PC-3 (cell line): ENCODE measurements at regions not wholly inside any gene's neighbourhood (a gene's known extent, or its start where the extent isn't known, plus 50 kb on each side); places are given as distances from the start of the nearest gene placed in this dataset.

Experiments used
- ATAC-seq: fragments of 200-7000 bp; cut with Tn5 transposase; 2 replicates; pipeline ENCODE4 v1.9.1; 2020; ENCODE audit warnings: mild to moderate bottlenecking, moderate library complexity
- BruUV-seq: library from RNA; stranded (reverse); fragments of 400-500 nt; replicated peaks from 2 replicates; lab custom pipeline; 2021; lab: Mats Ljungman, UMichigan
- CTCF ChIA-PET: fragments of 300-600 bp; sonication (Branson Sonifier 250); formaldehyde crosslinking; loops from one replicate; lab custom pipeline; 2022; ENCODE audit warnings: antibody characterized with exemption; lab: Charles Lee
- POLR2A ChIA-PET: fragments of 300-600 bp; sonication (Branson Sonifier 250); formaldehyde crosslinking; loops from one replicate; lab custom pipeline; 2022; ENCODE audit warnings: antibody characterized with exemption; ENCODE audit not compliant: unreplicated experiment; lab: Charles Lee
- DNase-seq: peaks from one replicate; pipeline ENCODE4 v3.0.0-alpha.2; 2015
- H2AFZ ChIP-seq: fragments of 300-600 bp; sonication (generic); 2 replicates; pipeline ENCODE4 v1.6.0; 2016; ENCODE audit warnings: antibody characterized with exemption, low read length
- H3F3A ChIP-seq: fragments of 300-600 bp; sonication (generic); one replicate; pipeline ENCODE4 v1.6.0; 2017; ENCODE audit warnings: antibody characterized with exemption, low read length, control low read depth, mild to moderate bottlenecking; ENCODE audit not compliant: unreplicated experiment
- H3K27ac ChIP-seq: fragments of 300-600 bp; sonication (generic); 2 replicates; pipeline ENCODE4 v1.5.1; 2016; ENCODE audit warnings: mild to moderate bottlenecking, low read length
- H3K27me3 ChIP-seq: fragments of 300-600 bp; sonication (generic); 2 replicates; pipeline ENCODE4 v1.6.1; 2016; ENCODE audit warnings: low read length, mixed read lengths
- H3K36me3 ChIP-seq: fragments of 300-600 bp; sonication (generic); 2 replicates; pipeline ENCODE4 v1.6.1; 2016; ENCODE audit warnings: low read depth, mixed run types, low read length, mixed read lengths
- H3K4me1 ChIP-seq: fragments of 300-600 bp; sonication (generic); 2 replicates; pipeline ENCODE4 v1.5.1; 2016; ENCODE audit warnings: low read length; ENCODE audit not compliant: insufficient read depth
- H3K4me2 ChIP-seq: fragments of 300-600 bp; sonication (generic); 2 replicates; pipeline ENCODE4 v1.6.0; 2016; ENCODE audit warnings: low read length
- H3K4me3 ChIP-seq: fragments of 300-600 bp; sonication (generic); 2 replicates; pipeline ENCODE4 v1.5.1; 2016; ENCODE audit warnings: mild to moderate bottlenecking, low read length, mixed read lengths
- H3K79me2 ChIP-seq: fragments of 300-600 bp; sonication (generic); 2 replicates; pipeline ENCODE4 v1.6.1; 2017; ENCODE audit warnings: low read length, mixed read lengths
- H3K9ac ChIP-seq: fragments of 300-600 bp; sonication (generic); 2 replicates; pipeline ENCODE4 v1.6.0; 2016; ENCODE audit warnings: mild to moderate bottlenecking, low read length
- H3K9me2 ChIP-seq: fragments of 300-600 bp; sonication (generic); replicated peaks from 2 replicates; pipeline ENCODE4 v1.6.1; 2016; ENCODE audit warnings: mixed run types, low read length, mixed read lengths
- H3K9me3 ChIP-seq: fragments of 300-600 bp; sonication (generic); 2 replicates; pipeline ENCODE4 v1.6.1; 2016; ENCODE audit warnings: low read length, mixed read lengths
- H4K20me1 ChIP-seq: fragments of 300-600 bp; sonication (generic); 2 replicates; pipeline ENCODE4 v1.6.1; 2016; ENCODE audit warnings: low read length, mixed read lengths
- CTCF ChIP-seq: fragments of 300-600 bp; sonication (generic); conservative IDR thresholded peaks from 2 replicates; pipeline ENCODE4 v1.5.1; 2017; ENCODE audit warnings: antibody characterized with exemption, low read depth, mild to moderate bottlenecking, low read length
- EZH2 ChIP-seq: fragments of 300-600 bp; sonication (generic); IDR thresholded peaks from one replicate; pipeline ENCODE4 v1.6.1; 2017; ENCODE audit warnings: antibody characterized with exemption, mild to moderate bottlenecking, low read length; ENCODE audit not compliant: unreplicated experiment
- EZH2phosphoT487 ChIP-seq: fragments of 300-600 bp; sonication (generic); IDR thresholded peaks from 2 replicates; pipeline ENCODE4 v1.6.1; 2018; ENCODE audit warnings: mild to moderate bottlenecking, antibody characterized with exemption, low read length, borderline replicate concordance
- intact Hi-C: fragments of 100-400 bp; cut with micrococcal nuclease; formaldehyde crosslinking; loops from 2 replicates; pipeline ENCODE4 v1.9.0; 2023

GRCh38 chr7:24052572-24053260 is 231.3 kb upstream of the NPY start:
- H3K36me3 ChIP-seq = no peaks in the 10 kb centered on the region
- no peak for TF ChIP-seq CTCF
- no peak for TF ChIP-seq EZH2phosphoT487
- no peak for TF ChIP-seq EZH2
- DNase-seq = peak; percentile 87
- peak overlapping the region; percentile 27; the same call in 1 of the 2 replicates for H3K4me3 ChIP-seq
- peak overlapping the region; percentile 70 for H3K4me2 ChIP-seq
- intact Hi-C loops = no loop called here
- peak overlapping the region; percentile 39 for H3K27ac ChIP-seq
- ChIA-PET CTCF (no interaction called here), POLR2A (no interaction called here)
- no peaks in the 10 kb centered on the region for H3K9me2 ChIP-seq
- BruUV-seq = no TSS peak
- H3K27me3 ChIP-seq = peaks cover 11% of the 10 kb centered on the region
- peak; percentile 45 for ATAC-seq
- no peaks in the 10 kb centered on the region for H3K79me2 ChIP-seq
- H4K20me1 ChIP-seq = no peaks in the 10 kb centered on the region
- no peak overlapping the region for H3K9ac ChIP-seq
- no peaks in the 10 kb centered on the region for H3F3A ChIP-seq
- peaks cover 30% of the 10 kb centered on the region for H3K4me1 ChIP-seq
- no peaks in the 10 kb centered on the region for H3K9me3 ChIP-seq
- no peak overlapping the region for H2AFZ ChIP-seq

GRCh38 chr7:24054236-24054635 is 229.8 kb upstream of the NPY start:
- H3K27me3 ChIP-seq = peaks cover 11% of the 10 kb centered on the region

More at GRCh38 chr7:24054236-24054635, 229.8 kb upstream of the NPY start:
- Histone ChIP-seq H3K4me2 (peak overlapping the region; percentile 5; the same call in 1 of the 2 replicates), H3K9ac (no peak overlapping the region), H3K9me2 (no peaks in the 10 kb centered on the region), H3K36me3 (no peaks in the 10 kb centered on the region), H3K79me2 (no peaks in the 10 kb centered on the region), H4K20me1 (no peaks in the 10 kb centered on the region), H3K9me3 (no peaks in the 10 kb centered on the region), H3K4me1 (peaks cover 30% of the 10 kb centered on the region), H3K4me3 (no peak overlapping the region), H3K27ac (no peak overlapping the region), H3F3A (no peaks in the 10 kb centered on the region), H2AFZ (no peak overlapping the region)
- ATAC-seq (no peak), DNase-seq (peak; percentile 50)
- no peak for TF ChIP-seq EZH2phosphoT487
- TF ChIP-seq CTCF = no peak
- no peak for TF ChIP-seq EZH2
- CTCF ChIA-PET = no interaction called here
- POLR2A ChIA-PET = interaction anchor here (0.6 kb wide), 1 partner anchor 1237 kb away, joined by 5 read pairs; no protein-coding TSS in a partner anchor
- BruUV-seq = no TSS peak
- intact Hi-C loops = no loop called here
